ENCODE measurements at regions not wholly inside any gene's neighbourhood (a gene's known extent, or its start where the extent isn't known, plus 50 kb on each side); places are given as distances from the start of the nearest gene placed in this dataset.

GRCh38 chr17:6245301-6246177 is 175.4 kb downstream of the WSCD1 start:
- in situ Hi-C loops (cut with MboI; ENCODE audit: low sequenced_read_pairs, unreplicated experiment): no loop called here
- DNase-seq (ENCODE audit: low spot score): no peak
- TF ChIP-seq CTCF (IDR thresholded peaks at IDR 0.05; ENCODE audit: borderline replicate concordance, control extremely low read depth, extremely low read depth, insufficient read depth, missing control alignments): no peak

- in situ Hi-C loops (cut with MboI; ENCODE audit: low sequenced_read_pairs, unreplicated experiment): no loop called here
- no peak for TF ChIP-seq CTCF (IDR thresholded peaks at IDR 0.05; ENCODE audit: borderline replicate concordance, control extremely low read depth, extremely low read depth, insufficient read depth, missing control alignments)
- DNase-seq (ENCODE audit: low spot score): no peak
These were observed 174.6 kb downstream of the WSCD1 start for GRCh38 chr17:6244796-6245195.

GRCh38 chr17:6244253-6244652 is 174.1 kb downstream of the WSCD1 start:
- in situ Hi-C loops (cut with MboI; ENCODE audit: low sequenced_read_pairs, unreplicated experiment): no loop called here
- DNase-seq (ENCODE audit: low spot score): no peak

GRCh38 chr17:6243186-6243585 is 173.0 kb downstream of the WSCD1 start:
- in situ Hi-C loops (cut with MboI; ENCODE audit: low sequenced_read_pairs, unreplicated experiment): no loop called here
- no peak for TF ChIP-seq CTCF (IDR thresholded peaks at IDR 0.05; ENCODE audit: borderline replicate concordance, control extremely low read depth, extremely low read depth, insufficient read depth, missing control alignments)
- DNase-seq (ENCODE audit: low spot score): no peak

More at GRCh38 chr17:6244253-6244652, 174.1 kb downstream of the WSCD1 start:
- no peak for TF ChIP-seq CTCF (IDR thresholded peaks at IDR 0.05; ENCODE audit: borderline replicate concordance, control extremely low read depth, extremely low read depth, insufficient read depth, missing control alignments)

- TF ChIP-seq CTCF (IDR thresholded peaks at IDR 0.05; ENCODE audit: borderline replicate concordance, control extremely low read depth, extremely low read depth, insufficient read depth, missing control alignments): no peak
- no peak for DNase-seq (ENCODE audit: low spot score)
- in situ Hi-C loops (cut with MboI; ENCODE audit: low sequenced_read_pairs, unreplicated experiment): no loop called here
These were observed 171.8 kb downstream of the WSCD1 start for GRCh38 chr17:6241996-6242395.

GRCh38 chr17:6241381-6241780 is 171.2 kb downstream of the WSCD1 start:
- no peak for TF ChIP-seq CTCF (IDR thresholded peaks at IDR 0.05; ENCODE audit: borderline replicate concordance, control extremely low read depth, extremely low read depth, insufficient read depth, missing control alignments)
- in situ Hi-C loops (cut with MboI; ENCODE audit: low sequenced_read_pairs, unreplicated experiment): no loop called here
- no peak for DNase-seq (ENCODE audit: low spot score)
